GM12891 (cell line): ENCODE measurements at regions not wholly inside any gene's neighbourhood (a gene's known extent, or its start where the extent isn't known, plus 50 kb on each side); places are given as distances from the start of the nearest gene placed in this dataset.

Experiments used
- POLR2A ChIP-seq: IDR thresholded peaks from 2 replicates; pipeline ENCODE4 v1.6.1; 2011; ENCODE audit warnings: low read depth, low read length, control low read depth
- POLR2AphosphoS5 ChIP-seq: IDR thresholded peaks from 2 replicates; pipeline ENCODE4 v1.6.1; 2011; ENCODE audit warnings: low read depth, low read length, control low read depth
- POU2F2 ChIP-seq: IDR thresholded peaks from 2 replicates; pipeline ENCODE4 v1.6.1; 2011; ENCODE audit warnings: low read depth, mild to moderate bottlenecking, control low read depth, low read length, moderate library complexity
- SPI1 ChIP-seq: IDR thresholded peaks from 2 replicates; pipeline ENCODE4 v1.6.1; 2011; ENCODE audit warnings: low read depth, low read length, control low read depth
- TAF1 ChIP-seq: IDR thresholded peaks from 2 replicates; pipeline ENCODE4 v1.6.1; 2011; ENCODE audit warnings: low read depth, low read length, control low read depth

DNA sequence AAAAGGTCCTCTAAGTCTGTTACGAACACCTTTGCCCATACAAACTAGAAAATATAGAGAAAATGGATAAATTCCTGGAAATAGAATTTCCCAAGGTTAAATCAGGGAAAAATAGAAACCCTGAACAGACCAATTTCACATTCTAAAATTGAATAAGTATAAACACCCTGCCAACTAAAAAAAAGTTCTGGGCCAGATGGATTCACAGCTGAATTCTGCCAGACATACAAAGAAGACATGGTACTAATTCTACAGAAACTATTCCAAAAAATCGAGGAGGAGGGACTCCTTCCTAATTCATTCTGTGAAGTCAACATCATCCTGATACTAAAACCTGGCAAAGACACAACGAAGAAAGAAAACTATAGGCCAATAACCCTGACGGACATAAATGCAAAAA, 400.4 kb upstream of the SEMA3A start:
- no peak for TF ChIP-seq TAF1
- no peak for TF ChIP-seq POLR2A
- TF ChIP-seq SPI1: no peak
- TF ChIP-seq POLR2AphosphoS5: no peak
- no peak for TF ChIP-seq POU2F2
